ENCODE measurements at regions not wholly inside any gene's neighbourhood (a gene's known extent, or its start where the extent isn't known, plus 50 kb on each side); places are given as distances from the start of the nearest gene placed in this dataset.

- Histone ChIP-seq H3K4me2 (no peak overlapping the region), H2AFZ (no peak overlapping the region), H3K27ac (no peak overlapping the region), H3F3A (ENCODE audit: insufficient read depth, low read depth) (no peaks in the 10 kb centered on the region), H3K27me3 (ENCODE audit: insufficient read depth, low read depth) (no peaks in the 10 kb centered on the region), H3K9me3 (ENCODE audit: insufficient read depth, low read depth) (no peaks in the 10 kb centered on the region), H4K20me1 (ENCODE audit: insufficient read depth) (no peaks in the 10 kb centered on the region), H3K4me3 (no peak overlapping the region), H3K36me3 (ENCODE audit: low read depth) (no peaks in the 10 kb centered on the region), H3K4me1 (replicated peaks; ENCODE audit: insufficient read depth) (no peaks in the 10 kb centered on the region), H3K79me2 (ENCODE audit: low read depth) (no peaks in the 10 kb centered on the region), H3K9me2 (ENCODE audit: insufficient read depth) (no peaks in the 10 kb centered on the region; the same call in 1 of the 2 replicates)
- CTCF ChIA-PET, result no interaction called here
- POLR2A ChIA-PET (ENCODE audit: unreplicated experiment), result no interaction called here
- no peak for DNase-seq
- no peak for TF ChIP-seq EZH2 (IDR thresholded peaks at IDR 0.05; ENCODE audit: low read depth)
- no peak for TF ChIP-seq CTCF (conservative IDR thresholded peaks at IDR 0.05)
- intact Hi-C loops (cut with micrococcal nuclease; ENCODE audit: unreplicated experiment), result no loop called here
- BruUV-seq (replicated peaks), result no TSS peak
These were observed 481.4 kb downstream of the SLITRK6 start for GRCh38 chr13:85317781-85318180.

GRCh38 chr13:85316506-85317025 is 482.7 kb downstream of the SLITRK6 start:
- Histone ChIP-seq H3K79me2 (ENCODE audit: low read depth) (no peaks in the 10 kb centered on the region), H3K9me2 (ENCODE audit: insufficient read depth) (no peaks in the 10 kb centered on the region), H3K36me3 (ENCODE audit: low read depth) (no peaks in the 10 kb centered on the region), H3F3A (ENCODE audit: insufficient read depth, low read depth) (no peaks in the 10 kb centered on the region), H4K20me1 (ENCODE audit: insufficient read depth) (no peaks in the 10 kb centered on the region), H3K27ac (no peak overlapping the region), H3K4me2 (no peak overlapping the region), H3K9me3 (ENCODE audit: insufficient read depth, low read depth) (no peaks in the 10 kb centered on the region), H3K4me3 (no peak overlapping the region), H3K4me1 (replicated peaks; ENCODE audit: insufficient read depth) (no peaks in the 10 kb centered on the region), H3K27me3 (ENCODE audit: insufficient read depth, low read depth) (no peaks in the 10 kb centered on the region), H2AFZ (peak overlapping the region; percentile 11; the same call in 1 of the 2 replicates)
- intact Hi-C loops (cut with micrococcal nuclease; ENCODE audit: unreplicated experiment), result no loop called here
- CTCF ChIA-PET, result no interaction called here
- POLR2A ChIA-PET (ENCODE audit: unreplicated experiment), result no interaction called here
- no peak for DNase-seq
- BruUV-seq (replicated peaks), result no TSS peak
- TF ChIP-seq CTCF (conservative IDR thresholded peaks at IDR 0.05), result no peak
- TF ChIP-seq EZH2 (IDR thresholded peaks at IDR 0.05; ENCODE audit: low read depth), result no peak

- Histone ChIP-seq H4K20me1 (ENCODE audit: insufficient read depth) (no peaks in the 10 kb centered on the region), H3K27me3 (ENCODE audit: insufficient read depth, low read depth) (no peaks in the 10 kb centered on the region), H3K4me3 (no peak overlapping the region), H3K36me3 (ENCODE audit: low read depth) (no peaks in the 10 kb centered on the region), H3K9me3 (ENCODE audit: insufficient read depth, low read depth) (no peaks in the 10 kb centered on the region), H3K9me2 (ENCODE audit: insufficient read depth) (no peaks in the 10 kb centered on the region), H3K27ac (no peak overlapping the region), H3K4me2 (no peak overlapping the region), H3K79me2 (ENCODE audit: low read depth) (no peaks in the 10 kb centered on the region), H3K4me1 (replicated peaks; ENCODE audit: insufficient read depth) (no peaks in the 10 kb centered on the region), H3F3A (ENCODE audit: insufficient read depth, low read depth) (no peaks in the 10 kb centered on the region), H2AFZ (no peak overlapping the region)
- CTCF ChIA-PET, result no interaction called here
- BruUV-seq (replicated peaks), result no TSS peak
- TF ChIP-seq EZH2 (IDR thresholded peaks at IDR 0.05; ENCODE audit: low read depth) (no peak), CTCF (conservative IDR thresholded peaks at IDR 0.05) (no peak)
- POLR2A ChIA-PET (ENCODE audit: unreplicated experiment), result interaction anchor here (0.7 kb wide), 1 partner anchor 29 kb away, joined by 3 read pairs; no protein-coding TSS in a partner anchor
- DNase-seq, result no peak
- intact Hi-C loops (cut with micrococcal nuclease; ENCODE audit: unreplicated experiment), result no loop called here
These were observed 484.5 kb downstream of the SLITRK6 start for GRCh38 chr13:85314686-85315085.

Measured in PC-9 (cell line).